ENCODE measurements at regions not wholly inside any gene's neighbourhood (a gene's known extent, or its start where the extent isn't known, plus 50 kb on each side); places are given as distances from the start of the nearest gene placed in this dataset.

DNA sequence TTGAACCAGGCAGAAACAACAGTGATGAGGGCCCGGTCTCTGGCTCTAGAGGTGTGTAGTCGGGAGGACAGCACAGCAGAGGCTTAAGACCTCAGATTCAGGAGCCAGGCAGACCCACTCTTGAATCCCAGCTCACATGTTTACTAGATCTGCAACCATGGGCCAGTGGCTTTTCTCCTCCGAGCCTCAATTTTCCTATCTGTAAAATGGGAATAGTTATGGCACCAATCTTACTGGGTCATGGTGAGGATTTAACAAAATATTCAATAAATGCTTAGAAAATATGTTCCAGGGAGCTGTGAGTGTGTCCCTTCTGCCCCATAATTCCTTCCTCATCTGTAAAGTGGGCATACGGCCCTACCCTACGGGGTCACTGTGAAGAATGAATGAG lies 506.9 kb downstream of the SHQ1 start:
- H3K27ac ChIP-seq (ENCODE audit: low read depth in 2 of 2, low read length in 1 of 2) = no peak overlapping the region
- 90% methylated on average over 5 of the region's 5 CpGs for WGBS (ENCODE audit: low lambda C conversion rate)
- no peak overlapping the region for H3K9ac ChIP-seq
- no peaks in the 10 kb centered on the region for H3K9me3 ChIP-seq
- H3K36me3 ChIP-seq (replicated peaks in 1 of 2; ENCODE audit: control insufficient read depth in 1 of 2, insufficient read depth in 2 of 2, low read length in 1 of 2) = no peaks in the 10 kb centered on the region
- H3K4me1 ChIP-seq (ENCODE audit: control insufficient read depth in 1 of 2, insufficient read depth in 2 of 2, low read depth in 1 of 2, low read length in 1 of 2) = peaks cover 10 to 21% of the 10 kb centered on the region in 2 experiments; a peak in 3 of 4 replicates
- no peak overlapping the region for H2AFZ ChIP-seq (ENCODE audit: low read depth)
- peaks cover 15% of the 10 kb centered on the region; the same call in 1 of the 2 replicates for H4K20me1 ChIP-seq (ENCODE audit: insufficient read depth)
- TF ChIP-seq FOXM1 (IDR thresholded peaks at IDR 0.05; ENCODE audit: low read depth) (no peak), TEAD4 (IDR thresholded peaks at IDR 0.05; ENCODE audit: borderline replicate concordance, insufficient read depth) (no peak), FOSL2 (IDR thresholded peaks at IDR 0.05; ENCODE audit: borderline replicate concordance, low read depth) (no peak), NRF1 (IDR thresholded peaks at IDR 0.05; ENCODE audit: low read depth, low read length) (no peak), MXI1 (IDR thresholded peaks at IDR 0.05; ENCODE audit: low read depth, low read length) (no peak), SMC3 (IDR thresholded peaks at IDR 0.05; ENCODE audit: low read depth, low read length) (no peak), SIN3A (IDR thresholded peaks at IDR 0.05; ENCODE audit: borderline replicate concordance, low read depth, low read length) (no peak), RCOR1 (IDR thresholded peaks at IDR 0.05; ENCODE audit: low read length) (no peak), RFX5 (IDR thresholded peaks at IDR 0.05; ENCODE audit: low read length) (no peak), FOXJ3 (CRISPR knock-in tag; IDR thresholded peaks at IDR 0.05) (no peak), RXRA (IDR thresholded peaks at IDR 0.05; ENCODE audit: borderline replicate concordance, low read depth) (no peak), EZH2phosphoT487 (IDR thresholded peaks at IDR 0.05; ENCODE audit: borderline replicate concordance, low read depth) (no peak), JUND (IDR thresholded peaks at IDR 0.05) (no peak), TAF1 (IDR thresholded peaks at IDR 0.05; ENCODE audit: borderline replicate concordance, low read depth, low read length) (no peak), GABPA (IDR thresholded peaks at IDR 0.05; ENCODE audit: low read depth) (no peak)
- TF ChIP-seq, protein P1, sequence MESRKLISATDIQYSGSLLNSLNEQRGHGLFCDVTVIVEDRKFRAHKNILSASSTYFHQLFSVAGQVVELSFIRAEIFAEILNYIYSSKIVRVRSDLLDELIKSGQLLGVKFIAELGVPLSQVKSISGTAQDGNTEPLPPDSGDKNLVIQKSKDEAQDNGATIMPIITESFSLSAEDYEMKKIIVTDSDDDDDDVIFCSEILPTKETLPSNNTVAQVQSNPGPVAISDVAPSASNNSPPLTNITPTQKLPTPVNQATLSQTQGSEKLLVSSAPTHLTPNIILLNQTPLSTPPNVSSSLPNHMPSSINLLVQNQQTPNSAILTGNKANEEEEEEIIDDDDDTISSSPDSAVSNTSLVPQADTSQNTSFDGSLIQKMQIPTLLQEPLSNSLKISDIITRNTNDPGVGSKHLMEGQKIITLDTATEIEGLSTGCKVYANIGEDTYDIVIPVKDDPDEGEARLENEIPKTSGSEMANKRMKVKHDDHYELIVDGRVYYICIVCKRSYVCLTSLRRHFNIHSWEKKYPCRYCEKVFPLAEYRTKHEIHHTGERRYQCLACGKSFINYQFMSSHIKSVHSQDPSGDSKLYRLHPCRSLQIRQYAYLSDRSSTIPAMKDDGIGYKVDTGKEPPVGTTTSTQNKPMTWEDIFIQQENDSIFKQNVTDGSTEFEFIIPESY (IDR thresholded peaks at IDR 0.05; ENCODE audit: borderline replicate concordance, low read depth) = no peak
- TF ChIP-seq, protein P2, sequence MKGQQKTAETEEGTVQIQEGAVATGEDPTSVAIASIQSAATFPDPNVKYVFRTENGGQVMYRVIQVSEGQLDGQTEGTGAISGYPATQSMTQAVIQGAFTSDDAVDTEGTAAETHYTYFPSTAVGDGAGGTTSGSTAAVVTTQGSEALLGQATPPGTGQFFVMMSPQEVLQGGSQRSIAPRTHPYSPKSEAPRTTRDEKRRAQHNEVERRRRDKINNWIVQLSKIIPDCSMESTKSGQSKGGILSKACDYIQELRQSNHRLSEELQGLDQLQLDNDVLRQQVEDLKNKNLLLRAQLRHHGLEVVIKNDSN (IDR thresholded peaks at IDR 0.05; ENCODE audit: borderline replicate concordance, low read depth) = no peak
- TF ChIP-seq, protein P3, sequence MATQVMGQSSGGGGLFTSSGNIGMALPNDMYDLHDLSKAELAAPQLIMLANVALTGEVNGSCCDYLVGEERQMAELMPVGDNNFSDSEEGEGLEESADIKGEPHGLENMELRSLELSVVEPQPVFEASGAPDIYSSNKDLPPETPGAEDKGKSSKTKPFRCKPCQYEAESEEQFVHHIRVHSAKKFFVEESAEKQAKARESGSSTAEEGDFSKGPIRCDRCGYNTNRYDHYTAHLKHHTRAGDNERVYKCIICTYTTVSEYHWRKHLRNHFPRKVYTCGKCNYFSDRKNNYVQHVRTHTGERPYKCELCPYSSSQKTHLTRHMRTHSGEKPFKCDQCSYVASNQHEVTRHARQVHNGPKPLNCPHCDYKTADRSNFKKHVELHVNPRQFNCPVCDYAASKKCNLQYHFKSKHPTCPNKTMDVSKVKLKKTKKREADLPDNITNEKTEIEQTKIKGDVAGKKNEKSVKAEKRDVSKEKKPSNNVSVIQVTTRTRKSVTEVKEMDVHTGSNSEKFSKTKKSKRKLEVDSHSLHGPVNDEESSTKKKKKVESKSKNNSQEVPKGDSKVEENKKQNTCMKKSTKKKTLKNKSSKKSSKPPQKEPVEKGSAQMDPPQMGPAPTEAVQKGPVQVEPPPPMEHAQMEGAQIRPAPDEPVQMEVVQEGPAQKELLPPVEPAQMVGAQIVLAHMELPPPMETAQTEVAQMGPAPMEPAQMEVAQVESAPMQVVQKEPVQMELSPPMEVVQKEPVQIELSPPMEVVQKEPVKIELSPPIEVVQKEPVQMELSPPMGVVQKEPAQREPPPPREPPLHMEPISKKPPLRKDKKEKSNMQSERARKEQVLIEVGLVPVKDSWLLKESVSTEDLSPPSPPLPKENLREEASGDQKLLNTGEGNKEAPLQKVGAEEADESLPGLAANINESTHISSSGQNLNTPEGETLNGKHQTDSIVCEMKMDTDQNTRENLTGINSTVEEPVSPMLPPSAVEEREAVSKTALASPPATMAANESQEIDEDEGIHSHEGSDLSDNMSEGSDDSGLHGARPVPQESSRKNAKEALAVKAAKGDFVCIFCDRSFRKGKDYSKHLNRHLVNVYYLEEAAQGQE (IDR thresholded peaks at IDR 0.05; ENCODE audit: low read depth, low read length) = no peak
- TF ChIP-seq, protein P4, sequence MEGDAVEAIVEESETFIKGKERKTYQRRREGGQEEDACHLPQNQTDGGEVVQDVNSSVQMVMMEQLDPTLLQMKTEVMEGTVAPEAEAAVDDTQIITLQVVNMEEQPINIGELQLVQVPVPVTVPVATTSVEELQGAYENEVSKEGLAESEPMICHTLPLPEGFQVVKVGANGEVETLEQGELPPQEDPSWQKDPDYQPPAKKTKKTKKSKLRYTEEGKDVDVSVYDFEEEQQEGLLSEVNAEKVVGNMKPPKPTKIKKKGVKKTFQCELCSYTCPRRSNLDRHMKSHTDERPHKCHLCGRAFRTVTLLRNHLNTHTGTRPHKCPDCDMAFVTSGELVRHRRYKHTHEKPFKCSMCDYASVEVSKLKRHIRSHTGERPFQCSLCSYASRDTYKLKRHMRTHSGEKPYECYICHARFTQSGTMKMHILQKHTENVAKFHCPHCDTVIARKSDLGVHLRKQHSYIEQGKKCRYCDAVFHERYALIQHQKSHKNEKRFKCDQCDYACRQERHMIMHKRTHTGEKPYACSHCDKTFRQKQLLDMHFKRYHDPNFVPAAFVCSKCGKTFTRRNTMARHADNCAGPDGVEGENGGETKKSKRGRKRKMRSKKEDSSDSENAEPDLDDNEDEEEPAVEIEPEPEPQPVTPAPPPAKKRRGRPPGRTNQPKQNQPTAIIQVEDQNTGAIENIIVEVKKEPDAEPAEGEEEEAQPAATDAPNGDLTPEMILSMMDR (IDR thresholded peaks at IDR 0.05) = no peak
- POLR2A ChIA-PET = interaction anchor here (1.0 kb wide), 1 partner anchor 34 kb away, joined by 3 read pairs; no protein-coding TSS in a partner anchor
- H3F3A ChIP-seq (replicated peaks; ENCODE audit: insufficient read depth) = peaks cover 32% of the 10 kb centered on the region
- CTCF ChIA-PET = interaction anchor here (0.8 to 1.9 kb wide), 3 partner anchors 54 to 481 kb away, joined by 3 to 7 read pairs (median 4); no protein-coding TSS in a partner anchor
- no peaks in the 10 kb centered on the region for H3K9me2 ChIP-seq
- H3K79me2 ChIP-seq (ENCODE audit: insufficient read depth) = no peaks in the 10 kb centered on the region
- H3K27me3 ChIP-seq (ENCODE audit: insufficient read depth) = no peaks in the 10 kb centered on the region
- H3K4me3 ChIP-seq (ENCODE audit: low read depth in 2 of 2, low read length in 1 of 2) = no peak overlapping the region
- H3K4me2 ChIP-seq = no peak overlapping the region
- no peak for DNase-seq
